HG03135 (cell line): ENCODE measurements at regions not wholly inside any gene's neighbourhood (a gene's known extent, or its start where the extent isn't known, plus 50 kb on each side); places are given as distances from the start of the nearest gene placed in this dataset.

Experiments
- ATAC-seq: cut with Tn5 transposase; IDR thresholded peaks from one replicate; pipeline ENCODE4 v1.9.1; 2021; ENCODE audit warnings: mild to moderate bottlenecking, moderate library complexity; ENCODE audit not compliant: unreplicated experiment

DNA sequence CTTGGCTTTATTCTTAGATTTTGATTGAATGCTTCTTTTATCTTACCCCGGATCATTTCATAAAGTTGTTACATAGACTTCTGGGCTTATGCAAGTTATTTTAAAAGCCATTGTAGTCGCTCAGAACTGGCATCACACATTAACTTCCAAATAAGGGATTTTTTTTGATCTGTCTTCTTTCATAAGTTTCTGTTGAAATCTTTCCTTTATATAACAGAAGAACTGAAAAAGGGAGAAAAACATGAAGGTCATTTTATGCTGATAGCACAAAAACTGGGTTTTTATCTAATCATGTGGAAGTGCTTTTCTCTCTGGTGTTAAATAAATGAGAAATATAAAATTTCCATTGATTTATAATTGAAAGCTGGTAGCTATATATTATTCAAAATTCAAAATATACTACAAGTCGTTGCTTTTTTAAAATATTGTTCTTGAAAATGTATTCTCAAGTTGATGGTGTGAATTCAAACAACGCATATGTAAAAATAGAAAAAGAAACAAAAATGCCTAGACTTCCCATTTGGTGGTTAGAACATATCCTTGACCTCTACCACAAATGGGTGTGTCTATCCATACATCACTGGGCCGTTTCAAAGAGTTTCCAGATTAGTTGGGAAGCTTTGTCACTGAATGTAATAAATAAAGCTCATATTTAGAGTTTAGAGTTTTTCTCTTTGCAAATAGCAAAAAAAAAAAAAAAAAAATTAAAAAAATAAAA, 258.3 kb upstream of the ZPLD1 start:
- no peak for ATAC-seq

DNA sequence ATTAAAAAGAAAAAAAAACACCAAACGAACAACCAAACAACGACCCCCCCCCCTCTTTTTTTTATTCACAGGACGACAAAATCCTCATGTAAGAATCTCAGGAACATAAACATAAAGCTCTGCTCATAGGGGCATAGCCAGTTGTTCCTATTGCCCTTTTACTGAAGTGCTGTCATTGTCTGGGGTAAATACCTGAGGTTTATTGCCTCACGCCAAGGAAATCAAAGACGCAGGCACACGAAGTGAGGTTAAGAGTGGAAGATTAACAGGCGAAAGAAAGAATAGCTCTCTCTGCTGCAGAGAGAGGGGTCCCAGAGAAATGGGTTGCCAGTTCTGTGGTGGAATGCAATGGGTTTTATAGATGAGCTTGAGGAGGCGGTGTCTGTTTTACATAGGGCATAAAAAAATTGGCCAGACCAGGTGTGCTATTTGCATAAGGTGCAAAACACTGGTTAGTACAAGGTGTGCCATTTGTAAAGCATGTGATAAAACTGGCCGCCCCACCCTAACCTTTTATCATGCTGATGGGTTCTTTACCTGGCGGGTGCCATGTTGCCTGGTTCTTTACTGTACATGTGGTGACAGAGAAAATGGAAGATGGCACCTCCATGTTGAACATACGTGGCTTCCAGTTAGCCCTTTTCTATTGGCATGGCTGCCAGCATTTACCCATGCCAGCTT, 257.6 kb upstream of the ZPLD1 start:
- ATAC-seq: no peak

DNA sequence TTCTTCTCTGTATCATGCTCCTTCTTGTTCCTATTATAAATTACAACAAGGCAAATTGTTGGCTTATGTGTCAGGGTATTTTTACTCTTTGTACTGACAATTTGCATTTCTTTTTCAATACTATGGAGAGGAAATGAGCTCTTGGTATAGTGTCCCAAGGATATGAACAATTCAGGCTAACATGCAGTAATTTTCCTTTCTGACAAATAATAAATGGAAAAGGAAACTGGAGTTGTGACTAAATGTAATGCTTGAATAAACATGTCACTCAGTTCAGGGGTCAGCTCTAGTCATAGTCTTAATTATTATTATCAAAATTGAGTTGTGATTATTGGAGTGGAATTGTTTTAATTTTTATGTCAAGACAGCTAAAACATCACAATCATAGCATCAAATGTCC, 256.0 kb upstream of the ZPLD1 start:
- ATAC-seq: no peak

GRCh38 chr3:102179326-102180177, 255.3 kb upstream of the ZPLD1 start:
- peak; percentile 59 for ATAC-seq

GRCh38 chr3:102180280-102180931, 254.4 kb upstream of the ZPLD1 start:
- ATAC-seq: peak; percentile 44

DNA sequence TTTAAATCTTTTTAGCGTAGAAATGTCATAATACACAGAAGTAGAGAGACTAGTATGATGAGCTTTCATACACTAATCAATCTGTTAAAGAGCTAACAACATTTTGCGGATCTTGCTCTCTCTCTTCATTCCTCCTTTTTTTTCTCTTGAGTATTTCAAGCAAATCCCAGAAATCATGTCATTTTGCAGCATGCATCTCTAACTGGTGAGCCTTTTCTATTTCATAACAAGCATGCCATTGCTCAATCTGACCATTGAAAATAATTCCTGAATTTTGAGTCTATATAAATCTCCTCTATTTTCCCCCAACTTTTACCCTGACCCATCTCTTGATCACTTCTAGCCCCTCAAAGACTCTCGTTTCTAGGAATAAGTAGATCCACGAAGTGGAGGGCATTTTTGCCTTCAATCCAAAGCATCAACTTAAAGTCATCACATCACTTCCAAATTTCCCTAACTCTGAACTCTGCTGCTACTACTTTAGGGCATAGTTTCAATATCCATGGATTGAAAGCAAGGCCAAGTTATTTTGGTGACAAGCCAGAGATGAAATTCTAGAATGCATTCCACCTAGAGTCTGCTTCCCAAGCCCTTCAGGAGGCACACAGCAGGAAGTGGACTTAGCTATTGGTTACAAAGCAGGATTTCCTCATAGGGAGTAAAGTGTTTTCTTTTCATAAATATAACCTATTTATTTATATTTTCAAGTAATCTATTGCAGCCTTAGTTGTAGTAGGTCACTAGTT, 253.5 kb upstream of the ZPLD1 start:
- ATAC-seq: no peak

DNA sequence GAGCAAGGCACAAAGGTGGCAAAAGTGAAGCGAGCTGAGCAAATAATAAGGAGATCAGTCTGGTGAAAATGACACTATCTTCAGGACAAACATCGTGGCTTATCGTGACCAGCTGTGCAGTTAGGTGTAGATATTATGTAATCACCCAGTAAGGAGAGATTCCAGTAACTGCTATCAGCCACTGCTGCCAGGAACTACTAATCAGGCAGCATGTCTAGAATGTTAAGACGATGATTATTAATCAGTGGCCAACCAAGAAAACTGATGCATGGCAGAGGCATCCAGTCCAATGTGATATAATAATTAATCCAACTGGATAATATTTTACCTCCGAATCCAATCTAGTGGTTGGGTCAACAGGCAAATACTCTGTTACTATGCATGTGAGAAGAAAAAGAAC, 252.7 kb upstream of the ZPLD1 start:
- no peak for ATAC-seq

GRCh38 chr3:102183186-102183585, 251.6 kb upstream of the ZPLD1 start:
- no peak for ATAC-seq

GRCh38 chr3:102183623-102184022, 251.2 kb upstream of the ZPLD1 start:
- ATAC-seq: no peak

DNA sequence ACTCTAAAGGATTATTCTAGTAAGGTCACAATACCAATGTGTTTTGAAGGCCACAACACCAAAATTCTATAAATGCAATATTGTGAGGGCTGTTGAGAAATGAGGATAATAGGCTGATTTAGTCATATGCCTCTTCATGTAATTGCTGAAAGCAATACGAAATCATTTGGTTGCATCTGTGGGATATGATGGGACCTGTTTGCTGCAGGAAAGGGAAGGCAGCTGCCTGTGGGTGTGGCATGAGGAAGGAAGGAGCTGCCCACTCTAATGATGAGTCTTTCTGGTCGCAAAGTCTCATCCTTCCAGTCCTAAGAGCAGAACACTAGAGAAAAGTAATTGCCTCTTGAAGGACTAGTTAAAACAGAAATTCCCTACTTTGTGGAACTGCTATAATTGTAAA, 245.3 kb upstream of the ZPLD1 start:
- no peak for ATAC-seq

DNA sequence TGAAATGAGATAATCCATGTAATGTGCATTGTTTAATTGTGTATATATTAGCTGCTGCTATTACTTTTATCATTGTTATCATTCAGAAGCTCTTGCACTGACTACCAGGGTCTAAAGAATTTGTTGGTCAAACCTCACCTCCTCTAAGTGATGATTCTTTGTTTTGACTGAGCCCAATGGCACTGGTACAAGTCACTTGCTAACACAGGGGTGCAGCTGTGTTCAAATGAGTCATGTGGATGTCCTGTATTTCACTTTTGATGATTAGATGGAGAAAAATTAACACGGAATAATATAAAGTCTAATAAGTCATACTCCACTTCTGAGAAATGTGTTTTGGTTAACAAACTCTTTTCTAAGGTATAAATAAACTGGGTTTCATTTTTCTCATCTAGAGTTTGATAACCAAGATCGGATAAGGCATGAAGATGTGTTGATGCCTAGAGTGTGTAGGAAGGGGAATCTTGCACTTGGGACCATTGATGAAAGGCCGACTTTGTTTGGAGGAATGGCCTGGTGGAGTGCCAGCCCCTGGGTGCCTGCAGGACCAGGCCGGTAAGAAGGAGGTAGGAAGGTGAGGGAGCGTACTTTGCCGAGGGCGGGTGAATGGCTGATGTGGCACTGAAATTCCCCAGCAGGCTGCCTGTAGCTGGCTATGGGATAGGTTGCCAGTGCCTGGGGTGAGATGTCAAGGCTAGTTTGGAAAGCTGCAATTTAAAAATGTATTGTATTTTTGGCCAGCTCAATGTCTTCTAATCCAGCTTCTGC, 244.7 kb upstream of the ZPLD1 start:
- ATAC-seq: no peak

DNA sequence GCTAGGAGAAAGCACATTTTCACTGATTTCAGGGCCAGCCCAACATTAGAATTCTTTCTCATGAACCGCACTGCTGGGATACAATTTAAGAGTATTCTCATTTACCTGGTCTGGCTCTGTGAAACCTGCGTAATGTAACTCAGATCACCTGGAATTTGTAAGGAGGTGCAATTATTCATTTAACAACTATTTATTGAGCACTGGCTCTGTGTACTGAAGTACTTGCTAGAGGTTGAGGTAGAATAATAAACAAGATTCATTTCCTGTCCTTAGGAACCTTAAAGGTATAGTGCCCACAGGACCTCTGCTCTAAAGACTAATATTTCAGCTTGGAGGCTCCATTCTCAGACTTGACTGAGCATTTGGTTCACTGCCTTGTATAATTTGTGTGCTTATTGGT, 242.2 kb upstream of the ZPLD1 start:
- ATAC-seq: no peak

GRCh38 chr3:102193255-102193654, 241.6 kb upstream of the ZPLD1 start:
- no peak for ATAC-seq

GRCh38 chr3:102194001-102194400, 240.8 kb upstream of the ZPLD1 start:
- ATAC-seq: no peak

GRCh38 chr3:102194760-102195159, 240.1 kb upstream of the ZPLD1 start:
- no peak for ATAC-seq

GRCh38 chr3:102195198-102195948, 239.4 kb upstream of the ZPLD1 start:
- ATAC-seq: no peak

- no peak for ATAC-seq
Measured at GRCh38 chr3:102200126-102200525, 234.7 kb upstream of the ZPLD1 start.

GRCh38 chr3:102200560-102200959, 234.3 kb upstream of the ZPLD1 start:
- no peak for ATAC-seq

DNA sequence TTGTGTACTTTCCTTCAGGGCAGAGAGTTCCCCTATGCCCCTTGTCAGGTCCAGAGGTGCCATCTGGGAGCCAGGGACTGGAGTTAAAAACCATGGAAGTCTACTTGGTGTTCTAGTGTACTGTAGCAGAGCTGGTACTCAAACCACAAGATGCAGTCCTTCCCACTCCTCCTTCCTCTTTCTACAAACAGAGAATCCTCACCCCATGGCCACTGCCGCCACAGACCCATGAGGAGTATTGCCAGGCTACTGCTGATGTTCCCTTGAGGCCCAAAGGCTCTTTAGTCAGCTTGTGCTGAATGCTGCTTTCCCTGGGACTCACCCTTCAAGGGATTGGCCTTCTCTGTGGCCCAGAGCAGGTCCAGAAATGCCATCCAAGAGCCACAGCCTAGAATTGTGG, 229.2 kb upstream of the ZPLD1 start:
- ATAC-seq: no peak
